Stimulated activated naive CD4-positive, alpha-beta T cell (primary cell): ENCODE measurements at regions not wholly inside any gene's neighbourhood (a gene's known extent, or its start where the extent isn't known, plus 50 kb on each side); places are given as distances from the start of the nearest gene placed in this dataset.
A peak's percentile ranks its signal among the peaks of the same experiment; 100 is the strongest.
"Not testable (repeated sequence)": the region's sequence is repeated elsewhere in the genome, so short reads cannot be mapped to it uniquely, and the experiment has no call there.

Experiments
- DNase-seq, 6 experiments: peaks; one replicate each; lab custom pipeline; 2025; lab: John Stamatoyannopoulos, UW

GRCh38 chr17:68780596-68780995 lies 174.6 kb downstream of the ABCA8 start:
- DNase-seq = no peak

DNA sequence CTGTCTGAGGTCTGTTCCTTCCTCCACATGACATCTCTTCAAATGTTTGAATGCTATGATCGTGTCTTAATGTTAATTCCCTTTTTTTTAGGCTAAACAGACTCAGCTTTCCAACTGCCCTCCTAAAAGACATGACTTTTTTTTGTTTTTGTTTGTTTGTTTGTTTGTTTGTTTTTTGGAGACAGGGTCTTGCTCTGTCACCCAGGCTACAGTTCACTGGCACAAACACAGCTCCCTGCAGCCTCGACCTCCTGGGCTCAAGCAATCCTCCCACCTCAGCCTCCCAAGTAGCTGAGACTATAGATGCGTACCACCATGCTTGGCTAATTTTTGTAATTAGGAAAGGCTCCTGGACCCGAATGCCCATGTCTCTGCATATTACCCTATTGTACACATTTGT lies 176.5 kb downstream of the ABCA8 start:
- DNase-seq = no peak

DNA sequence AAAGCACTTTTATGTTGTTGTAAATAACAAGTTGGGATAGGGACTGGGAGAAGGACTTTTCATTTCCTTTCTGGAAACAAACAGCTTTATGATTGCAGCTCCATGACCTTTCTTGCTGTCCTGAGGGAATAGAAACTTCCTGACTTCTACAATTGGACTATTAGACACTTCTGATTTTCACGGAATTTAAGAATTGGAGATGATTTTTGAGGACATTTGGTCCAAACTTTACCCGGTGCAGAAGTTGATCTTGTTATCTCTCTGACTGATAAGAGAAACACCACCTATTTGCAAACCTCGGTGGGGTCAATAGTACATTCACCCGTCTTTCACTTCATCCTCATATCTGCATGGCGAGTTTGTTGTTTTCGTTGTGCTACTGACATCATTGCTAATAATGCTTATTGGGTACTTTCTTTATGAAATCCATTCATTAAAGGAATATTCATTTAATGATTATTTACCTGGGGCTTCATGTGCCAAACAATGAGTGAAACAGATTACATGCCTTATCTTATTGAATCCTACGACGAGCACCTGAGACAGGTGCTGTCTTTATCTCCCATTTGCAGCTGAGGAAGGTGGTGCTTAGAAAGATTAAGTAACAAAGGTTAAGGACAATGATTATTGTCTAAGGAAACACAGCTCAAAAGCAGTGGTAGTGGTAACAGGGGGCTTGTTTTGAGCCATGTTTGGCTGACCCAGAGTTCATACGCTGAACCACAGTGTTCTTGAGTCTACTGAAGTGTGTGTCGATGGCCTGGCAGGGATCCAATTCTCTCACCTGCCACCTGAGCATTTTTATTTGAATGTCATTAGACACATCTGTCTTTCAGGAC lies 176.9 kb upstream of the FAM20A start:
- no peak for DNase-seq

DNA sequence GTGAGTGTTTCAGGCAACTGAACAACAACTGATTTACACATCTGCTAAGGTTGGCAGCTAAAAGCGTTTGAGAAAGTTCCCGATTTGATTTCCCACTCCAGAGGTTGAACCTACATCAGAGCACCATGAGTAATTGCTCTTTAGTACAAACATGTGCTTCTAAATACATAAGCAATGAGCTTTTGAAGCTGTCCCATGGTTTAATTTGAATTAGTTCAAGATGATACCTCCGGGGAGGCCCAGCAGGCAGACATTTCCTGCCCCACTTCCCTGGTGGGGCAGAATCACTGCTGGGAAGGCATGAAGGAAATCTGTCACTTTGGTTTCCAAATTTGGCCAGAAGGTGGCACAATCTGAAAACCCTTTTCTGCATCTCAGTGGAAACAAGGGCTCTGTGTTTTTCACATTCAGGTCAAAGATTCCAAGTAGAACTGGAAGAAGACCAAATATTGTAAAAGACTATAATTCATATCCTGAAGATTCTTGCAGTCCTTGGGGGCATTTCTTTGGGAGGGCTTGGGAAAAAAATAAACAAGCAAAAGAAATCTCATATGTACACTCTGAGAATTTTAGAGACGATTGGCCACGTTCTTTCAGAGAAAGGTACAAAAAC lies 176.2 kb upstream of the FAM20A start:
- peak in 3 of 6 experiments; percentile 0 to 15 (median 14) for DNase-seq

- no peak for DNase-seq
Observed at GRCh38 chr17:68776451-68776850, 175.3 kb upstream of the FAM20A start.

DNA sequence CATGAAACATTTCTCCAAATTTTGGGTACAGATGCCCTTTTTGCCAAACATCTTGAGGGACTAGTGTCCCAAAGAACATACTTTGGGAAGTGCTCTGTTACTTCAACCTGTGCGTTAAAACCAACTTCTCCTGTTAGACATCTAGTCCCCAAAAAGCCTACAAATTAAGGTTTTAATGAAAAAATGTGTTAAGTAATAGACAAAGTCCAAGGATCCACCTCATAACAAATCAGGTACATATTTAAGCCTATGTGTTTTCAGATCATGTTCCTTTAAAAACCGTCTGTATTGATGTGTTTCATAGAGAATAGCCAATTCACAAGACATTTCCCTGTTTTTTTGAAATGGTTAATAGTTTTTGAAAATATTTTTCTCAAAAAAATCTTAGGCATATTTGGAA lies 174.8 kb upstream of the FAM20A start:
- no peak for DNase-seq

DNA sequence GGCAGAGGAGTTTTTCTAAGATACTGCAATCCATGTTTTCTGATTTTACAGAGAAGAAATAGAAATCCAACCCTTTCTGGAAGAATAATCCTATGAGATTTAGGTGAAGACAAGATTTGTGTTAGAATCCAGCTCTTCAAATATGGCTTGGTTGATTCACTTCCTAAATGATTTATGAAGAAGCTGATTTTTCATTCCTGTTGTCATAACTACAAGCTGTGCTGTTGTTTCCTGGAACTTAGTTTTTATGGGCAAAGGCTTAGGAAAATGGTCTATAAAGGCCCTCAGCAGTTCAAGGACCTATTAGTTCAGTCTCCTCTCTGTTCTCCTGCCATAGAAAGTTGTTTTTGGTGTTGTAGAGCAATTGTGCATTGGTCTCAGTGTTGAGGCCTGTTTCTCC lies 174.2 kb upstream of the FAM20A start:
- DNase-seq = no peak

GRCh38 chr17:68771867-68772515 lies 170.8 kb upstream of the FAM20A start:
- peak in 1 of 6 experiments; percentile 4 for DNase-seq

DNA sequence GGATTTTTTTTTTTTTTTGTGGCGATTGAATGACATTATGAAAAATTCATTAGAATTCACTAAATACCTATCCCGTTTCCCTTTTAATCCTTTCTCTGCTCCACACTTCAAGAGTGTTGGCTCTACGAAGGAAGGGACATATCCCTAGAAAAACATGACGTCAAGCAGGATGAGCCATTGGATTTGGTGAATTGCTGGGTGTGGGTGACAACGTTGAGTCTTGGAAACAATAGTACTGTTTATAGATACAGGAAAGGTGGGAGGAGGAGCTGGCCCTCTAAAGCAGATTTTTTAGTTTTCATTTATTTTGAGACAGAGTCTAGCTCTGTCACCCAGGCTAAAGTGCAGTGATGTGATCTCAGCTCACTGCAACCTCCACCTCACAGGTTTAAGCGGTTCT lies 167.6 kb upstream of the FAM20A start:
- DNase-seq = no peak

DNA sequence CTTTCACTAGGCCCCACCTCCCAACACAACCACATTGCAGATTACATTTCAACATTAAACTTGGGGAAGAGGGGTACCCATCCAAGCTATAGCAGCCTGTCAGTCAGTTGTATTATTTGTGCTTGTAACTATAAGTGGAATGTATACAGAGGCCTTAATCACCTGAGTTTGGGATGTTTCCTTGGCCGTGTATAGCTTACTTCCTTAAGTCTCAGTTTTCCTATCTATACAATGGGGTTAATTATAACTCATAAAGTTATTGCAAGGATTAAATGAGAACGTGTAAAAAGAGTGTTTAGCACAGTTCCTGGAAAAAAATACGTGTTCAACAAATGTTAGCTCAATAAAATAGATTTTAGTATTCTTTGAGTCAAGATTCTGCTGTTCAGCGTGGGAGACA lies 165.5 kb upstream of the FAM20A start:
- no peak for DNase-seq

DNA sequence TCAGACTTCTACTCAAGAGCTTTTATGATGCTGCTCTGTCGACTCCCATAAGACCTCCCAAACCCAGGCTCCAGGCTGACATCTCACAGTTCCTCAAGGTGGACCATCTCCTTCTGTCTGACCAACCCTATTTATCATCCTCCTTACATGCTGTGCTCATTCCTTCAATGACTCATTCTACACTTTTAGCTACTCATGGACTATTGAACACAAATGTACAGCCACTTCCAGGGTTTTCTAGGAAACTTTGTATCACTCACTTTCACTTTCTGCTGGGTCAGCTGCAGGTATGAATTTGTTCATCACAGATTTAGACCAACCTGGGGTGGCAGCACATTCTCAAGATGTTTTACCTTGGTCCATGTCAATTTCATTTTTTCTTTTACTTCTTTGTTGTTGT lies 162.4 kb upstream of the FAM20A start:
- DNase-seq = no peak

GRCh38 chr17:68762911-68763310 lies 161.7 kb upstream of the FAM20A start:
- no peak for DNase-seq

GRCh38 chr17:68760141-68760475 lies 158.9 kb upstream of the FAM20A start:
- DNase-seq = no peak

DNA sequence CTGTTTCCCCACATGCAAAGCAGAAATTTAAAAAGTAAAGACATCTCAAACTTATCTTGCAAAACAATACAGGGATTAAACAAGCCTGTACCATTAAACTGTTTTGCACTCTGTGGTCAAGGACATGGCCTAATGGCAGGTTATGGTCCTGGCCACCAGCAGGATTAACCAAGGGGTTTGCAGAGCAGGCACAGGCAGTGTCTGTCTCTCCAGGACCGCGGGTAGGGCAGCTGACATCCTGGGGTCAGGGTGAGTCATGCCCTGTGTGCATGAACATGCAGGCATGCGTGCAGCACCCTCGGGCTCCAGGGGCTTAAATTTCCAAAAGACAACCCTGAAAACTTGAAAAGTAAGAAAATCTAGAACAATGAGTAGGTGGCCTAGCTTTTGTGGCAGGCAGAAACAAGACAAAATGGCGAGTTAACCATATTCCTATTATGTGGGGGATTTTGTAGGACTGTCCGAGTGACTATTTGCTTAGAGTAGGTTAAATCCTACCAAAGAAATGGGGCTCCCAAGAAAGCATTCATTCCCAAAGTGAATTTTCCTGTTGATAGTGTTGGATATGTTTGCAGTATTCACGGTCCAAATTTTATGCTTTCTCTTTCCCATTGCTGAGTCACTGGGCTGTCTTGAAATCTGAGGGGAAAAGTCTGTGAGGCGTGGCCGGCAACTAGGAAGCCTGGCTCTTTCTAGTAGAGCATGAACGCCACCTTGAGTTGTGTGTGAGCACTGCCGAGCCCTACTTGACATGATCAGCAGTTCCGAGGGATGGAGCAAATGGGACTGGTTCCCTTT lies 158.4 kb upstream of the FAM20A start:
- DNase-seq = peak in 1 of 6 experiments; percentile 2

- no peak for DNase-seq
Observed at GRCh38 chr17:68759002-68759342, 157.8 kb upstream of the FAM20A start.

- not testable (repeated sequence) for DNase-seq
Observed at GRCh38 chr17:68757866-68758757, 156.9 kb upstream of the FAM20A start.

DNA sequence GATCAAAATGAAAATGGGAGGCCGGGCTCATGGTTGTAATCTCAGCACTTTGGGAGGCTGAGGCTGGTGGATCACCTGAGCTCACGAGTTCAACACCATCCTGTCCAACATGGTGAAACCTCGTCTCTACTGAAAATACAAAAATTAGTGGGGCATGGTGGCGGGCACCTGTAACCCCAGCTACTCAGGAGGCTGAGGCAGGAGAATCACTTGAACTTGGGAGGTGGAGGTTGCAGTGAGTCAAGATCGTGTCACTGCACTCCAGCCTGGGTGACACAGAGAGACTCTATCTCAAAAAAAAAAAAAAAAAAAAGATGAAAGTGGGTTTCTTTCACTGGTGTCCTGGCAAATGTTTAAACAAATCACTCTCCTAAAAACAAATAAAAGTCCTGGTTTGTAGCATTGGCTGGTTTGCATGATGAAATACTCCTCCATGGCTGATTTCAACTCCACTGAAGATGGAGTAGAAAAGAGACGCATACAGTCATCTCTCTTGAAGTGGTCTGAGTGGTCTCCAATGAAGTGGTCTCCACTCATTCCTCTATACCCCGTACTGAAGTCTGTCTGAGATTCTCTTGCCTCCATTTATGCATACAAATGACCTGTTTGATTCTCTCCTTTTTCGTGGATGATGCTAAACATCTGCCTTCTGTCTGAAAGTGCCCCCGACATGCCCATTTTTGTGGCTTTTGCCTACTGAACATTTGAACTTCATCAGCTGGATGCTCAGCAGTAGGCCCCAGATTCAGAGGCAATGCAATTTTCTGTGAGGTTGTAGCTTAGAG lies 153.0 kb upstream of the FAM20A start:
- no peak for DNase-seq

DNA sequence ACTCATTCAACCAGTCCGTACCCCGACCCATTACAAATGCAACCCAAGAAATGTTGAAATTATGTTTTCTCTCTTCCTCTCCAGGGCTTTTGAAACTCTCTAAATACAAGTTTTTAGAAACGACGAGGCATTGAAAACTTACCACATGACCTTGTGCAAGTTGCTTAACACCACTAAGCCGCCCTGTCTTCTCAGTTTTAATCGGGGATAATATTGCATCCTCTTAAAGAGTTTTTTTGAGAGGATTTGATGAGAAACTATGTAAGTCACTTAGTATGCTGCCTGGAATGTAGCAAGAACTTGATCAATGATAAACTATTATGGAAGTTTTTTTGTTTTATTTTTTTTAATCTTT lies 149.0 kb upstream of the FAM20A start:
- no peak for DNase-seq

DNA sequence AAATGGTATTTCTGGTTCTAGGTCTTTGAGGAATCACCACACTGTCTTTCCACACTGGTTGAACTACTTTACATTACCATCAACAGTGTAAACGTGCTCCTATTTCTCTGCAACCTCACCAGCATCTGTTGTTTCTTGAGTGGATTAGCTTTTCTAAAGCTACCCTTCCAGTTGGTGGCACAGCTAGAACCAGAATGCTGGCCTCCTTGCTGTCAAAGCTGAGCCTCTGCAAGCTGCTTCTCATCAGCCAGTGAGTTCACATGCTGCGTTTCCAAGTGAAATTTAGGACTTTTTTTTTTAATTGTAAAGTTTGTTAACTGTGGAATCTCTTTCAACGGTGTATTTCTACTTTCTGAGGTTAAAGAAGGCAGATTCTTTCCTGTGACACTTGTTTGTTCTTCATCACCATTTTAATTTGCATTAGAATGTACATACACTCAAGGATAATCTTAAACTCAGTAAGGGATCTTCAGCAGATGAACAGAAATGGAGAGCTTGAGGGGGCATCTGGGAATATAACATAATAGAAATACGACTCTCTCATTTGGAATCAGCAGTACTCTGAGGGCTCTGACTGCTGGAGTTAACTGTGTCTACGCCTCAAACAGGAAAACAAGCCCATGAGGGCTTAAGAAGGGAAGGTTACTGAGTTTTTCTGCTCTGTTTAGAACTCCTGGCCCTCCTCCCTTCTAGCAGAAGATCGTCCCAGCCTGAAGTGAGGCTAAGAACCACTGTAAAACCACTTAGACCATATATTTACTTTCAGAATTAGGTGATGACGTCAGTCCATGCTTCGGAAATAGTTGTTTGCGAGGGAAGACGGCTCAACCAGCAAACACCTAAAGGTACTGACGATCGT lies 148.4 kb upstream of the FAM20A start:
- DNase-seq = no peak

GRCh38 chr17:68748381-68748780 lies 147.2 kb upstream of the FAM20A start:
- DNase-seq = no peak
